ENCODE measurements at regions not wholly inside any gene's neighbourhood (a gene's known extent, or its start where the extent isn't known, plus 50 kb on each side); places are given as distances from the start of the nearest gene placed in this dataset.

DNA sequence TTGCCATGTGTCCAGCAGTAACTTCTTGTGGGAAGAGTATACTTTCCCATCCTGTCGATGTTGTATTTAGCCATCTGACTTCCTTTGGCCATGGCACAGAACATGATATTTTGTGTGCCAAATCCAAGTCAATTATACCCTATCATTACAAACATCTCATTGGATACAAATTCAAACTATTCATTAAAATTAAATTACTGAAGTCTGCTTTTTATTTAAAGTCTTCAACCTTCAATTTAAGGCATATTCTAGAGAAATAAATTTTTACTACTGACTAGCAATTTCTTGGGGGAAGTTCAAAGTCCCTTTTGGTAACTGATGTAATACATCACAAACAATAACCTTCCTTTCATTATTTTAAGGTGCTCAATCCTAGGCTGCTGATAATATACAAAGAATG lies 192.6 kb downstream of the SLC6A15 start:
- TF ChIP-seq, protein P1, sequence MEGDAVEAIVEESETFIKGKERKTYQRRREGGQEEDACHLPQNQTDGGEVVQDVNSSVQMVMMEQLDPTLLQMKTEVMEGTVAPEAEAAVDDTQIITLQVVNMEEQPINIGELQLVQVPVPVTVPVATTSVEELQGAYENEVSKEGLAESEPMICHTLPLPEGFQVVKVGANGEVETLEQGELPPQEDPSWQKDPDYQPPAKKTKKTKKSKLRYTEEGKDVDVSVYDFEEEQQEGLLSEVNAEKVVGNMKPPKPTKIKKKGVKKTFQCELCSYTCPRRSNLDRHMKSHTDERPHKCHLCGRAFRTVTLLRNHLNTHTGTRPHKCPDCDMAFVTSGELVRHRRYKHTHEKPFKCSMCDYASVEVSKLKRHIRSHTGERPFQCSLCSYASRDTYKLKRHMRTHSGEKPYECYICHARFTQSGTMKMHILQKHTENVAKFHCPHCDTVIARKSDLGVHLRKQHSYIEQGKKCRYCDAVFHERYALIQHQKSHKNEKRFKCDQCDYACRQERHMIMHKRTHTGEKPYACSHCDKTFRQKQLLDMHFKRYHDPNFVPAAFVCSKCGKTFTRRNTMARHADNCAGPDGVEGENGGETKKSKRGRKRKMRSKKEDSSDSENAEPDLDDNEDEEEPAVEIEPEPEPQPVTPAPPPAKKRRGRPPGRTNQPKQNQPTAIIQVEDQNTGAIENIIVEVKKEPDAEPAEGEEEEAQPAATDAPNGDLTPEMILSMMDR (IDR thresholded peaks at IDR 0.05; ENCODE audit: low read length), result no peak
- no peak for TF ChIP-seq EZH2 (IDR thresholded peaks at IDR 0.05; ENCODE audit: borderline replicate concordance, low read length)
